NCI-H748 treated with DMSO at 0.1 percent for 48 hours (cell line): ENCODE measurements at regions not wholly inside any gene's neighbourhood (a gene's known extent, or its start where the extent isn't known, plus 50 kb on each side); places are given as distances from the start of the nearest gene placed in this dataset.
"Not testable (repeated sequence)": the region's sequence is repeated elsewhere in the genome, so short reads cannot be mapped to it uniquely, and the experiment has no call there.

ENCODE experiments used
- DNase-seq: peaks from one replicate; lab custom pipeline; 2025; lab: John Stamatoyannopoulos, UW

DNA sequence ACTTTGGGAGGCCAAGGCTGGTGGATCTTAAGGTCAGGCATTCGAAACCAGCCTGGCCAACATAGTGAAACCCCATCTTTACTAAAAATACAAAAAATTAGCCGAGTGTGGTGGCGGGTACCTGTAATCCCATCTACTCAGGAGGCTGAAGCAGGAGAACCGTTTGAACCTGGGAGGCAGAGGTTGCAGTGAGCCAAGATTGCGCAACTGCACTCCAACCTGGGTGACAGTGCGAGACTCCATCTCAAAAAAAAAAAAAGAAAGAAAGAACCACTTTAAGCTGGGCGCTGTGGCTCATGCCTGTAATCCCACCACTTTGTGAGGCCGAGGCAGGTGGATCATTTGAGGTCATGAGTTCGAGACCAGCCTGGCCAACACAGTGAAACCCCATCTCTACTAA is 119.8 kb upstream of the NETO1 start:
- DNase-seq: not testable (repeated sequence)

DNA sequence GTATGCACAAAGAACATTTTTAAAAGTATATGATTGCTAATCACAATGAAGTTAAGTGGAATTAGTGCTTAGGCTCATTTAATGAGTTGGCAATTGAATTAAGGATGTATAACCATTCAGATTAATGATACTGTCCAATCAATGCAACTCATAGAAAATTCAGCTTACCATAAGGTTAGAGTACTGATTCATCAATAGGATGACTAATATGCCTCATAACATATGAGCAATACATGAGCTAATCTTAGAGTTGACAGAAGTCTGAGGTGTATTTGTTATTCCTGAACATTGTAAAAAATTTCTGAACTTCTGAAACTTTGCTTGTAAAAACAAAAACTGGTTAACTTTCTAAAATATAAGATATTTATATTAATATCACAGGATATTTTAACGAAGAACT is 118.3 kb upstream of the NETO1 start:
- no peak for DNase-seq

DNA sequence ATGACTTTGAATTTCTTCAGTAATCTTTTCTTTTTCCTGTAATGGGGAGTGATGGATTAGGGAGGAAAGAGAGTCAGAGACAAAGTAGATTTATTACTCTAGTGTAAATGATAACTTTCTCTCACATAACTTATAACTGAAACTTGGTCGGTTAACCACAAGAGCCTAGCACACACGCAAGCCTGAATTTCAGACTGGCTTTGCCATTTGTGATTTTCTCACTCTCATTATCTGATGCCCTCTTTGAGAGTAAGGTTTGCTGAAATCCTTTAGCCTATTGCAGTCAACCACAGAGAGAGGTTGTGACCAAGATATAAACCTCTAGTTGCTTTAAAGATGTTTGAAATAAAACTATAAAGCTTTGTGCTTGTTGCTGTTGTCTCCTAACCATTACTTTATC is 117.9 kb upstream of the NETO1 start:
- no peak for DNase-seq

DNA sequence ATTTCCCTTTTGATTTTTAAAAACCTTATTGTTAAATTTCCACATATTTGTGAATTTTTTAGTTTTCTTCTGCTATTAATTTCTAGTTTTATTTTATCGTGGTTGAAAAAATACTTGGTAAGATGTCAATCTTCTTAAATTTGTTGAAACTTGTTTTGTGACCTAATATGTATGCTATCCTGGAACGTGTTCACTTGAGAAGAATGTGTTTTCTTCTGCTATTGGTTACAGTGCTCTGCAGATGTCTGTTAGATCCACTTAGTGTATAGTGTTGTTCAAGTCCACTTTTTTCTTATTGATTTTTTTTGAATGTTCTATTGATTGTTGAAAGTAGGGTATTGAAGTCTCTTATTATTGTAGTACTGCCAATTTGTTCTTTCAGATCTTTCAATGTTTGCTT is 116.5 kb upstream of the NETO1 start:
- no peak for DNase-seq

DNA sequence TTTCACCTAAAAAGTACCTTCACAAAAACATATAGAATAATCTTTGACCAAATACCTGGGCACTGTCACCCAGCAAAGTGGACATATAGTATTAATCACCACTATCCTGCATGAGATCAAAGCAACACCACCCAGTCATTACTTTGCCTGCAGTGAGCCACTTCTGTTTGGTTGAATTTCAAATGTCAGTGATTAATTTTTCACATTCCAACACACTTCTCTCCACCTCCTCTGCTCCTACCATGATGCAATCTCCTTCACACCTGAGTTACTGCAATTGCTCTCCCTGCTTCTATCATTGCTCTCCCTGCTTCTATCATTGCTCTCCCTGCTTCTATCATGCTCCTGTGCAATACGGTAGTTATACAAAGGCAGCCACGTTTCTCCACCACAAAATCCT is 106.1 kb upstream of the NETO1 start:
- DNase-seq: no peak

DNA sequence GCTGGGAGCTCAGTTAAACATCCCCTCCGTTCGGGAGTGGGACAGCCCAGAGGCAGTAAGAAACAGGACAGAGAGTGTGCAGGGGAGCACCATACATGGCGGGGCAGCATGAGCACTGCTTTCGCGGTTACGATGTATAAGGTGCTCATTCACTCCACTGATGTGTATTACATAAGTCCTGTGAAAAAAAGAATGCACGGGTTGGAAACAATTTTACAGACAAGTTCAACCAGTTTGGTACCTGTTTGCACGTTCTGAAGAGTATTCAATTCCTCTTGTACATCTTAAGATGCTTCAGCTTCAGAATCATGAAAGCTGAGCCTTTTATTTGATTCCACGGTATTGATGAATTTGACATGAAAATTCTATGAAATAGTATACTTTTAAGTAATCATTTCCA is 97.8 kb upstream of the NETO1 start:
- DNase-seq: no peak

DNA sequence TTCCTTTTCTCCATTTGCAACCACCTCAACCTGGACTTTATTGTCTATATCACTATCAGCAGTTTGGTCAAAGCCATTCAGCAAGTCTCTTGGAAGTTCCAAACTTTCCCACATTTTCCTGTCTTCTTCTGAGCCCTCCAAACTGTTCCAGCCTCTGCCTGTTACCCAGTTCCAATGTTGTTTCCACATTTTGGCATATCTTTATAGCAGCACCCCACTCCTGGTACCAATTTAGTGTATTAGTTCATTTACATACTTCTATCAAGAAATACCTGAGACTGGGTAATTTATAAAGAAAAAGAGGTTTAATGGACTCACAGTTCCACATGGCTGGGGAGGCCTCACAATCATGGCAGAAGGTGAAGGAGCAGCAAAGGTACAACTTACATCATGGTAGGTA is 90.4 kb upstream of the NETO1 start:
- not testable (repeated sequence) for DNase-seq

DNA sequence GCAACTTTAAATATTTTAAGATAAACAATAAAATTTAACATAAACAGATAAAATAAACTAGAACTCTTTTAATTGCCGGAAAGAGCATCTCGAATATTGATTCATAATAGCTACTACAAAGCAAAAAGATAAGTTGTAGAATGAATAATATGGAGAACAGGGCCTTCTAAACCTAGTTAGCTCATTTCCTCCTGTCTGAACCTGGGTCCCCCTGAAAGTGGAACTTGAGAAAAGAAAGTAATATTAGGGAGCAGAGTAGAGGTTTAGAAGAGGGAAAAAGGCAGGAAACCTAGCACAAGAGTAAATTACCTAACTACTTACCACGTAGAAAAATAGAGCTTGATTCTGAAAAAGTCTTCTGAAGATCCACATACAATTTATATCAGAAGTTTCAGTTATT is 80.7 kb upstream of the NETO1 start:
- DNase-seq: no peak

DNA sequence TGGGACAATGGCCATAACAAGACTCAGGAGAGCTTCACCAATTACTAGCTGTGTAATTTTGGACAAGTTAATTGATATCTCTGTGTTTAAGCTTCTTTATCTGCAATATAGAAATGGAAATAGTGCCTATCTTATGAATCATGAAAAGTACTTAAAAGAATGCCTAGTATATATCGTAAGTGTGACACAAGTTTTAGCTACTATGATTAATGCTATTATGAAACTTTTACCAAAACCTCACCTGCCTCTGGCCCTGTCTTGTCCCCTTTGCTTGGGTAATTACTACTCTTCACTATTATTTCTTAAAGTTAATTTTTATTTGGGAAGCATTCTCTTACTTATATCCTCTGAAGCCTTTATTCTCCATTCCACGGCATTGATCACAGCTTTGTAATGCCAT is 75.0 kb upstream of the NETO1 start:
- no peak for DNase-seq

DNA sequence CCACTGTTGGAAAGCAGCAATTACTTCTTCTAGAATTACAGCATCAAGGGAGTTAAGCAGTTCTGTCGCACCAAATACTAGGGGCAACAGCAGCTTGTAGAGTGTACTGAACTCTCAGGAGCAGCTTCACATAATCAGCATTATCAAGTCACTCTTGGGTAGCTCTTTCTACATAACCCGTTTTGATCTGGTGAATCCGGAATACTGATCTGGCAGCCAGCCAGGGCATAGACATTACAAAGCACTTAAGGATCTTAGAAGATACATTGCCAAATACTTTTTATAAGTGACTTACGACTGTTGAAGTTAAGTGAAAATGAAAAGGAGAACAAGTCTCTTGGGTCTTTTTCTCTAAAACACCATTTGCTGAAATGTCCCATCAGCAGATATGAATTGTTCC is 73.2 kb upstream of the NETO1 start:
- no peak for DNase-seq

DNA sequence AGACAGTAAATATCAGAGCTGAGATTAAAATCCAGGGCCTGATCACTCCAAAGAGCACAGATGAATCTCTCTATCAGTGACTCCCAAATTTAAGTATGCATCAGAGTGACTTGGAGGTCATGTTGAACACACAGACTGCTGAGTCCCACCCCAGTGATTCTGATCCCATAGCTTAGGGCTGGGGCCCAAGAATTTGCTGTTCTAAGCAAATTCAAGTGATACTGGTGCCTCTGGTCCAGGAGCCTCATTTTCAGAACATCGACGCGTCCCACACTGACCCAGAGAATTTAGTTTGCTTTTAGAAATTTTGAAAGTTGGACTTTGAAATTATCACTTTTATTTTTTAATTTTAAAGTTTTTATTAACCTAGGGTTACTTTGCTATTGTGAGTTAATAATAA is 72.7 kb upstream of the NETO1 start:
- no peak for DNase-seq

DNA sequence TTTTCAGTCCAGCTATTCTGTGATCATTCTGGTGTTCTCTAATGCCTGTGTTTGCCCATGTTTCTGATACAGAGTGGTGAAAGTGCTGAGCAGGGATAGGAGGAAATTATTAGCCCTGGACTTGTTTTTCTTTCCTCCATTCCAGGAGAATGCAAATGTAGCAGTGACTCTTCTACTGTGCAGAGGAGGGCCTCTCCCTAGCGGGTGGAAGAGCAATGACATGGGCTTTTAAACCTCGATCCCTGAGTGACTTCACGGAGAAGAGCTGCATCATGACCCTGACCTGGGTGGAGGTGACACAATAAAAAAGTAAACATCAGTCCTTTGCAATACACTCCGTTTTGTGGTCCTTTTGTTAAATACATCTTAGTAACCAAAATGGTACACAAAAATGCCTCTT is 68.0 kb upstream of the NETO1 start:
- peak; percentile 15 for DNase-seq

DNA sequence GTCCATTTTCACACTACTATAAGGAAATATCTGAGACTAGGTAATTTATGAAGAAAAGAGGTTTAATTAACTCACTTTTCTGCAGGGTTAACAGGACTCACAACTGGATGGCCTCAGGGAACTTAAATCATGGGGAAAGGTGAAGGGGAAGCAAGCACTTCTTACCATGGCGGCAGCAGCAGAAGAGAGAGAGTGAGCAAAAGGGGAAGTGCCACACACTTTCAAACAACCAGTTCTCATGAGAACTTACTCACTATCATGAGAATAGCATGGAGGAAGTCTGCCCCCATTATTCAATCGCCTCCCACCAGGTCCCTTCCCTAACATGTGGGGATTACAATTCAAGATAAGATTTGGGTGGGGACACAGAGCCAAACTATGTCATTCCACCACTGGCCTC is 55.1 kb upstream of the NETO1 start:
- no peak for DNase-seq
